Sciatic nerve (tissue), 2 donors: ENCODE measurements at regions not wholly inside any gene's neighbourhood (a gene's known extent, or its start where the extent isn't known, plus 50 kb on each side); places are given as distances from the start of the nearest gene placed in this dataset.

Experiments
- ATAC-seq: fragments of 200-7000 bp; cut with Tn5 transposase; one replicate; pipeline ENCODE4 v1.9.1; 2020; ENCODE audit warnings: mild to moderate bottlenecking, moderate library complexity
- DNase-seq: peaks from one replicate; pipeline ENCODE4 v3.0.0-alpha.2; 2020; ENCODE audit warnings: low spot score
- intact Hi-C: fragments of 100-400 bp; cut with DNase I; formaldehyde crosslinking; loops from one replicate; pipeline ENCODE4 v1.14.2; 2022
- donor health status: DM: no; HTN: no; CAD: no.
- donor health status: DM: no; HTN: no; CAD: no.

DNA sequence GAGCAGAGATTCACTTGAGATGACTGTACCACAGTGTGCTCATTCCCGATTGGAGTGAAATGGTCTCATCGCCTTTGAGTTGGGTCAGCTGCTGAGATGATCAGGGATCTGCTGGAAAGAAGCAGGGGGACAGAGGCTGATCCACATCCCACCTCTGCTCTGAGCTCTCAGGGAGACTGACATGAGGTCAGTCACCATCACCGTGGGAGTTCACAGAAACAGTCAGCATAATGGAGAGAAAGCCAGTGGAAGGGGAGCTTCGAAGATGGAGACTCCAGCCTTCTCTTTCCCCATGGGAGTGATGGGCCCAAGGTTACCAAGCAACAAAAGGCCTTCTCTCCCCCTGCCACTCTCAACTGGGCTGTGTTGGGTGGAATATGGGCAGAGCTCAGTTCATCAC lies 276.4 kb downstream of the CDK5RAP2 start:
- intact Hi-C loops: no loop called here

GRCh38 chr9:120299785-120300184 lies 280.2 kb downstream of the CDK5RAP2 start:
- intact Hi-C loops: no loop called here
- DNase-seq (no peak), ATAC-seq (no peak)

More for the DNA sequence above, 276.4 kb downstream of the CDK5RAP2 start:
- ATAC-seq (no peak), DNase-seq (no peak)

- intact Hi-C loops: no loop called here
- ATAC-seq (no peak), DNase-seq (no peak)
Measured at GRCh38 chr9:120294003-120294402, 286.0 kb downstream of the CDK5RAP2 start.

- ATAC-seq (no peak), DNase-seq (no peak)
- intact Hi-C loops: no loop called here
Measured at GRCh38 chr9:120292606-120293005, 287.4 kb downstream of the CDK5RAP2 start.

GRCh38 chr9:120291050-120291449 lies 288.9 kb downstream of the CDK5RAP2 start:
- intact Hi-C loops: no loop called here
- ATAC-seq (no peak), DNase-seq (no peak)

DNA sequence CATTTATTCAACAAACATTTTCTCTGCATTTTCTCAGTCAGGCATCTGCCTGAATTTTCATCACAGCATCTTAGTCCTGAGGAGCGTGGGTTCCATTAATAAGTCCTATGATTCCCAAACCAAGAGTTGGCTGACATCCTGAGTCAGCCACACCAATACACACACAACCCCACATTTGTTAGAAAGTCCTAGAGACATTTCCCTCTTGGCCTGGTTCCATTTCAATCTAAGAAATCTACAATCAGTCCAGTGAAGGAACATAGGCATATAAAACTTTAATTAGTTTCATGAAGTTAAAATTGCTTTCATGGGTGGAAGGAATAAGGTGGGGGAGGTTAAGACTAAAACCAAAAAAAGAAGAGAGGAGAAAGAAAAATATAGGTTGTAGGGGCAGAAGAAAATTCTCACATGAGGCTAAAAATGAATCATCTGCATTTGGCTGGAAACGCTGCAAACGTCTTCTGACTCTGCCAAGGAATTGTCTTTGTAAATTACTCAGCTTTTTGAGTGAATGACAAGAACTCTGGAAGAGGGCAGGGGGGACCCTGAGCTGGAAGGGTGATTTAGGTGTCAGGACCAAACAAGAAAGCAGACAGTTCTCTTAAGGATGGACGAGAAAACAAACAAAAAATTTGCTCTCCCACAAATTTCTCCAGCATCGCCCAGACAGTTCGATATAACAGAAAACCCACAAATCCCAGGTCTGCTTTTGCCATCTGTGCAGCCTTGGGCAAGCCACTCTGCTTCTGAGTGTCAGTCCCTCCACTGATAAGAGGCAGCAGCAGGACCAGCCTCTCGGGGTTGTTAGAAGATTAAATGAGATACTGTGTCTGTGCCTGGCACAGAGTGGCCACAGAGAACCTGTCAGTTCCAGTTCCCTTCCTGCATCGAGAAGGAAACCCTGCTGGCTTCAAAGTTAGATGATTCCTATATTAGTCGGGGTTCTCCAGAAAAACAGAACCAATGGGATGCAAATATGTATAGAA lies 289.7 kb downstream of the CDK5RAP2 start:
- ATAC-seq: no peak
- intact Hi-C loops: no loop called here
- DNase-seq: no peak

DNA sequence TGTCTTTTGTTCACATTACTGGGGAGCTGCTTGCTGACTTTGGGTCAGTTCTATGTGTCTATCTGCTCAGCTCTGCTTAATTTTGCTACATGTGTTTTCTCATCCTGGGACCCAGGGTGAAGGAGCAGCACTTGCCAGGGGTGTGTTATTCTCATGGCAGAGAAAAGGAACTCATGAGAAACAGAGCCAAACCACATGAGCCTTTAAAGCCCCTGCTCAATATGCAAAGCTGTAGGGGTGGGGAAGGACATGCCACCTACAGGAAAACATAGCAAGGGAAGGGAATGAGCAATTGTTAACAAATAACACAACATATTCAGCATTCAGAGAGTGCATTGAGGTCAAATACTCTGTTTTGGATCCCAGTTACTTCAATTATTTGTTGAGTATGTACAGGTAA lies 290.9 kb downstream of the CDK5RAP2 start:
- DNase-seq: no peak
- no peak for ATAC-seq
- intact Hi-C loops: no loop called here

DNA sequence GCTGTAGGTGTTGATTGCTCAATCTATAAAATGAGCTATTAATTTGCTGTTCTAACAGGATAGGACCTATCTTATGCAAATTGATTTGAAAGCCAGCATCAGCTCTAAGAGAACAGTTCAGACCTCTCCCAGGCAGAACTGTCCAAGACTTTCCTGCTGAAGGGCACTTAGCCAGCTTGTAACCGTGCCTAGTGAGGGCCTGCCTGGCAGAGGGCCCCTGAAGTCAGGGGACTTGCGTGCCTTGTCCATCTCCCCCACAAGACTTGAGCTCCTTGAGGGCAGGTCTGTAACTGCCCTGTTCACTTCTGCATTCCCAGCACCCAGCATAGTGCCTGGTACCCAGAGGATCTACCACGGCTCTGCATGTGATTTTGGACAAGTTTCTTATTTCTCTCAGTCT lies 293.4 kb downstream of the CDK5RAP2 start:
- no peak for DNase-seq
- no peak for ATAC-seq
- intact Hi-C loops: no loop called here

DNA sequence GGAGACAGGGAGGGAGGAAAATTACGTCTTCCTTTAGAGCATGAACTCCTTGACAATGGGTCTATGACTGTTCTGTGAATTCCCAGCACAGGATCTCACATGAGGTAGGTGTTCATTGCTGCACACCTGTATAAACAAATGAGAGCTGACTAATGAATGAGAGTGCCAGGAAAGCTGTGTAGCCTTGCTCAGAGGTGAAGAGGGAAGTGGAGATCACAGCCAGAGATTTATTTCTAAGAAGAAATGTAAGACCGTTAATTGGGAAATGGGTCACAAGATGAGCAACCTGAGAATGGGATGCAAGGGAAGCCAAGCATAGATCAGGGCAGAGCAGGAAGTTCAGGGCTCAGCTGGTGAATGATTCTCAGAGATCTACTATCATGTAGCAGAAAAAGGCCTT lies 295.1 kb downstream of the CDK5RAP2 start:
- intact Hi-C loops: no loop called here
- no peak for DNase-seq
- no peak for ATAC-seq

DNA sequence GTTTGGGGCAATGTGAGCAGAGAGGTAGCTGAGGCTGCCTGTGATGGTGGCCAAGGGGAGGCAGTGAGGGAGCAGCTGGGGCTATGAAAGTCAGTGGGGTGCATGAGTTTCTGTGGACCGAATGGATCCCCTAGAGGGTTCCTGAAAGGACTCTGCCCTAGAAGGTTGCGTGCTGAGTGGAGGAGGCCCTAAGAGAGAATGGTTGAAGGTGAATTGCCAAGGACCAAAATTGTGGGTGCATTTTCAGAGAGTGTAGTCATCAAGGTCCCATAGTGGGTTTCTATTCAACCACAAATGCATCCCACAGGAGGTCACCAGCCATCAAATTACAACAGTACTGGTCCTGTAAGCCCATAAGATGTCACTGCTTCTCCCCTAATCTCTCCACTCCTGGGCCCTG lies 298.3 kb downstream of the CDK5RAP2 start:
- ATAC-seq (no peak), DNase-seq (no peak)
- intact Hi-C loops: no loop called here

GRCh38 chr9:120267929-120268328 lies 312.0 kb downstream of the CDK5RAP2 start:
- no peak for DNase-seq
- intact Hi-C loops: no loop called here
- ATAC-seq: no peak

- intact Hi-C loops: no loop called here
- ATAC-seq: no peak
- no peak for DNase-seq
Measured at GRCh38 chr9:120265791-120266190, 314.2 kb downstream of the CDK5RAP2 start.

DNA sequence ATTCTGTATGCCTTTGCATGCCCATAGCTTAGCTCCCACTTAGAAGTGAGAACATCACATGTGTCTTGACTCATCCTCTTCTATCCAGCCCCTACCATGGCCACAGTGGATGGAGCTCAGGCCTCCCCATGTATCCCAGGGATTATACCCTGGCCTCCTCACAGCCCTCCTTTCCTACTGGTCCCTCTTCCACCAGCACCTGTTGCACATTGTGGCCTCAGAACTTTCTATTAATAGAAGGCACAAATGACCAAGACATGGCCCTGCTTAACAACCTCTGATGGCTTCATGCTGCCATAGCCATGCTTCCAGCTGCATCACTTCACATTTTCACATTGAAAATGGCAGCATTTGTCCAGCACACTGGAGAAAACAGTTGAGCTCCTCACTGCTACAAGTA lies 315.4 kb downstream of the CDK5RAP2 start:
- intact Hi-C loops: no loop called here
- DNase-seq: no peak
- ATAC-seq: no peak

DNA sequence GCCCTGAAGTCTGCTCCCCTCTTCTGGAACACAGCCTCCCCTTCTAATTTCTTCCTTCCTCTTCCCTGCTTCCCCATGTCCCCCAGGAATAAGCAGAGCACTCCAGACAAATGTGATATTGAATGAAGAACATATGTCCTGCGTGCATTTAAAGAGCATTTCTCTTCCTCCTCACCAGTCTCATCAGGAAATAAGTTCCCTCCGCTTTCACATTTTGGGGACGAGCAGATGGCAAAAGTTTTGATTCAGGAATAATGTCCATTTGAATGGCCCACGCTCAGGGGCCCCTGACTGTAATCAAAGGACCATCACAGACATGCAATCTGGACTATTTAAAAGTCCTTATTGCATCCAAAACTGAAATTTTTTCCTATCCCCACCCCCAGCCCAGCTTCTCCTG lies 316.1 kb downstream of the CDK5RAP2 start:
- no peak for ATAC-seq
- intact Hi-C loops: no loop called here
- no peak for DNase-seq

DNA sequence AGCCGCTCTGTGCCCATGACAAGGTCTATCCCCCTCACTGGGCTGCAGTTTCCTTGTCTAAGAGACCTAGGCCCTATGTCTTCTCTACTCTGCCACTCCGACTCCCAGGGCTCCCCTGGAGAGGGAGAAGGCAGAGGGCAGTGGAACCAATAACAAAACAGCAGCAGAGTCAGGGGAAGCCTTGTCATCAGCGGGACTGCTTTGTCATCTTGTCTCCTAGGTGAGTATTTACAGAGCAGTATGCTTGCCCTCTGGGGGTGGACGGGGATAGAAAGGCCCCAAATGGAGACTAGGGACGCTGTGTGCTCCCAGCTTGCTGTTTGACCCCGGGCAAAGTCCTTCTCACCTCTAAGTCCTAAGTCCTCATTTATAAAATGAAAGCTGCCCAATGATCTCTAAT lies 318.5 kb downstream of the CDK5RAP2 start:
- DNase-seq: no peak
- no peak for ATAC-seq
- intact Hi-C loops: no loop called here

DNA sequence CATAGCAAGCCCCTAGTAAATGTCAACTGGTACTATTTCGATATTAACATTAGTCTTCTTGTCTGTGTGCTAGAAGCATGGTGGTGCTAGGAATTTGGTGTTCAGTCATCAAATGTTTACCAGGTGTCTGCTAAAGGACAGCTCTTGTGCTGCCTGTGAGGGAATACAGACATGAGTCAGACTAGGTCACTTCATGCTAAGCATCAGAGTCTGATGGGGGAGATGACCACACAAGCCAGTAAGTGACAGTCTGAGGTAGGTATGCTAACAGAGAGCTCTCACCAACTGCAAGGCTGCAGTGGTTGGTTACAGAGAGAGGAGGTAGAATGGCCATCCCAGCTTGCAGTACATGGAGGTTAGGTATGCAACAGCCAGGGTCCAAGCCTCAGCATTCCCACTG lies 320.9 kb downstream of the CDK5RAP2 start:
- ATAC-seq (no peak), DNase-seq (no peak)
- intact Hi-C loops: no loop called here

DNA sequence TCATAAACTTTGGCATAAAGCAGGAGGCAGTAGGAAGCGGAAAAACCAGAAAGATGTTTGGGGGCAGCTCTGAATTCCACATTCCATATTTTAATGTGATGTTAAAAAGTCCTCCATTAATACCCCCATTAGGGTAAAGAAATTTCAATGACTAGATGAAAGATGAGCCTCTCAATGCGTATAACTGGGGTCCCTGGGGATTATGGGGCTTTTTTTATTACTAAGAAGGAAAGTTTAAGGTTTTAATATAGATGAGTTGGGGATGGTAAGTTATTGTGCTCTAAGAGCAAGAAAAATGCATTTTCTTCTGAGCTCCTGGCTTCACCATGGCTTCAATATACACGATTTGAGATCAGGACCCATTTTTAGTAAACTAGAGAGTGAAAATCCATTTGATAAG lies 321.9 kb downstream of the CDK5RAP2 start:
- DNase-seq (no peak), ATAC-seq (no peak)
- intact Hi-C loops: no loop called here

- intact Hi-C loops: no loop called here
- ATAC-seq (no peak), DNase-seq (no peak)
Measured at GRCh38 chr9:120257483-120257882, 322.5 kb downstream of the CDK5RAP2 start.

GRCh38 chr9:120256146-120256545 lies 323.8 kb downstream of the CDK5RAP2 start:
- intact Hi-C loops: no loop called here
- ATAC-seq (no peak), DNase-seq (no peak)

DNA sequence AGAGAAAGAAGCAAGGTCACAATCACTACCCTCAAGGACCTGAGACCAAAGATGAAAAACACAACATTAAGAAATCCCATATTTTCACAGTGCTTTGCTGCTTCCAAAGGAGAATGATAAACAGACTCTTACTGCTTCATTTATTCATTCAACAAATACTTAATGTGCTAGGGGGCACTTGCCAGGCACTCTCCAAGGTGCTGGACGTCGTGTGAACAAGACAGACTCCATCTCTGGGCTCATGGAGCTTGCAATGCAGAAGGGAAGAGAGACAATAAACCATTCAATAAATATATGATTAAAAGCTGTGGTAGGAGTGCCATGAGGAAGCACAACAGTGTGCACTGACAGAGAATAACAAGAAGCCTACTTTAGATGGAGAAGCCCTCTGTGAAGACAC lies 327.7 kb downstream of the CDK5RAP2 start:
- no peak for ATAC-seq
- DNase-seq: no peak
- intact Hi-C loops: no loop called here
